ENCODE measurements at regions not wholly inside any gene's neighbourhood (a gene's known extent, or its start where the extent isn't known, plus 50 kb on each side); places are given as distances from the start of the nearest gene placed in this dataset.

- TF ChIP-seq CTCF (IDR thresholded peaks at IDR 0.05), result no peak
- TF ChIP-seq FOXJ3 (CRISPR knock-in tag; IDR thresholded peaks at IDR 0.05), result no peak
- TF ChIP-seq TEAD4 (IDR thresholded peaks at IDR 0.05; ENCODE audit: borderline replicate concordance, insufficient read depth), result no peak
- TF ChIP-seq EP300 (IDR thresholded peaks at IDR 0.05; ENCODE audit: borderline replicate concordance in 1 of 2, low read depth in 1 of 2, low read length in 1 of 2), result no peak
- no peak for TF ChIP-seq MAX (IDR thresholded peaks at IDR 0.05; ENCODE audit: low read depth)
- no peak for TF ChIP-seq REST (IDR thresholded peaks at IDR 0.05; ENCODE audit: low read depth, low read length)
- no peak for TF ChIP-seq POLR2AphosphoS5 (IDR thresholded peaks at IDR 0.05; ENCODE audit: low read depth, low read length)
Observed at GRCh38 chr21:23083242-23083641, 2085.0 kb downstream of the NCAM2 start.

Measured in SK-N-SH (cell line).